Activated B cell treated with CpG ODN at 0.5 μM for 24 hours (primary cell): ENCODE measurements at regions not wholly inside any gene's neighbourhood (a gene's known extent, or its start where the extent isn't known, plus 50 kb on each side); places are given as distances from the start of the nearest gene placed in this dataset.

ENCODE experiments used
- ATAC-seq: fragments of 200-7000 bp; cut with Tn5 transposase; one replicate; pipeline ENCODE4 v1.10.0; 2021; ENCODE audit warnings: low read depth, mild to moderate bottlenecking, moderate library complexity
- CTCF ChIA-PET: fragments of 350-600 bp; sonication (Branson Sonifier 250); formaldehyde crosslinking; loops from one replicate; lab custom pipeline; 2021; ENCODE audit warnings: antibody characterized with exemption; lab: Charles Lee
- POLR2A ChIA-PET: fragments of 350-600 bp; sonication (Branson Sonifier 250); formaldehyde crosslinking; loops from one replicate; lab custom pipeline; 2021; ENCODE audit warnings: antibody characterized with exemption; lab: Charles Lee
- DNase-seq: peaks from one replicate; pipeline ENCODE4 v3.0.0; 2022
- H3K27ac Mint-ChIP-seq: one replicate; pipeline ENCODE4 v1.8.0; 2020; ENCODE audit warnings: mixed read lengths
- H3K27me3 Mint-ChIP-seq: one replicate; pipeline ENCODE4 v1.8.0; 2021; ENCODE audit warnings: mixed read lengths
- H3K36me3 Mint-ChIP-seq: one replicate; pipeline ENCODE4 v1.8.0; 2021; ENCODE audit warnings: low read depth, mixed read lengths
- H3K4me1 Mint-ChIP-seq: one replicate; pipeline ENCODE4 v1.8.0; 2021; ENCODE audit warnings: mixed read lengths
- H3K4me3 Mint-ChIP-seq: one replicate; pipeline ENCODE4 v1.8.0; 2020; ENCODE audit warnings: mild to moderate bottlenecking, mixed read lengths
- H3K9me3 Mint-ChIP-seq: one replicate; pipeline ENCODE4 v1.8.0; 2020; ENCODE audit warnings: mixed read lengths
- intact Hi-C: fragments of 100-400 bp; cut with micrococcal nuclease; formaldehyde crosslinking; loops from one replicate; pipeline ENCODE4 v1.15.1; 2024
- TF ChIP-seq, protein P1 (sequence below): fragments of 200-600 bp; IDR thresholded peaks from one replicate; pipeline ENCODE4 v1.8.0; 2022; ENCODE audit warnings: antibody characterized with exemption, mild to moderate bottlenecking

DNA sequence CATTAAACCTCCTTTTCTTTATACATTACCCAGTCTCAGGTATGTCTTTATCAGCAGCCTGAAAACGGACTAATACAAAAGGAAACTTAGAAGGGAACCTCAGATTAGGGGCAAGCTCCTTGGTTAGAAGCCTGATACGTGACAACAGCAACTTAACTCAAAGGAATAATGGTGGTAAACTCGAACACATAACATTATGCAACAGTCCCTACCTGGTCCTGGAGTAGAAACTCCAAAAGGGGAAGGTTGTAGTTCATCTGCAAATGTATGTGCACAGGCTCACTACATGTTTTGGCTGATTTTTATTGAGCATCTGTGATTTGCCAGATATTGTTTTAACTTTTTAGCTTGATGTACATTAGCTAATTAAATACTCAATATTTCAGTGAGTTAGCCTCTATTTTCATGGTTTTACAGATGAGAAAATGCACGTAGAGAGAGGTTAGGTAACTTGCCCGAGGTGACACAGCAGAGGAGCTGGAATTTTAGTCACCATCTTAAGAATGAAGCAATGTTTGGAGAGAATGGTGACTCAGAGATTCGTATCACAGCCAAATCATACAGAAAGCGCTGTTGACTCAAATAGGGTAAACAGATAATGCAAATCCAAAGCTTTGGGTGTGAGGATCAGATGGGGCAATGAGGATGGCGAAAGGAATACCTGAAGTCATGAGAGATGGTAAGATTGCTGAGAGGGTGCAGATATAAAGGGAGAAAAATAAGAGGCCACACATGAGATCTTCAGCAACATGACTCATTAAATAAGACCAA is 194.9 kb upstream of the RBFOX1 start:
- ATAC-seq (no peak), DNase-seq (no peak)
- Mint-ChIP-seq H3K27me3 (no peaks in the 10 kb centered on the region), H3K4me1 (no peaks in the 10 kb centered on the region), H3K4me3 (no peak overlapping the region), H3K27ac (no peak overlapping the region), H3K36me3 (no peaks in the 10 kb centered on the region), H3K9me3 (peaks cover 14% of the 10 kb centered on the region)
- intact Hi-C loops, result no loop called here
- CTCF ChIA-PET, result no interaction called here
- POLR2A ChIA-PET, result no interaction called here
- TF ChIP-seq, protein P1, sequence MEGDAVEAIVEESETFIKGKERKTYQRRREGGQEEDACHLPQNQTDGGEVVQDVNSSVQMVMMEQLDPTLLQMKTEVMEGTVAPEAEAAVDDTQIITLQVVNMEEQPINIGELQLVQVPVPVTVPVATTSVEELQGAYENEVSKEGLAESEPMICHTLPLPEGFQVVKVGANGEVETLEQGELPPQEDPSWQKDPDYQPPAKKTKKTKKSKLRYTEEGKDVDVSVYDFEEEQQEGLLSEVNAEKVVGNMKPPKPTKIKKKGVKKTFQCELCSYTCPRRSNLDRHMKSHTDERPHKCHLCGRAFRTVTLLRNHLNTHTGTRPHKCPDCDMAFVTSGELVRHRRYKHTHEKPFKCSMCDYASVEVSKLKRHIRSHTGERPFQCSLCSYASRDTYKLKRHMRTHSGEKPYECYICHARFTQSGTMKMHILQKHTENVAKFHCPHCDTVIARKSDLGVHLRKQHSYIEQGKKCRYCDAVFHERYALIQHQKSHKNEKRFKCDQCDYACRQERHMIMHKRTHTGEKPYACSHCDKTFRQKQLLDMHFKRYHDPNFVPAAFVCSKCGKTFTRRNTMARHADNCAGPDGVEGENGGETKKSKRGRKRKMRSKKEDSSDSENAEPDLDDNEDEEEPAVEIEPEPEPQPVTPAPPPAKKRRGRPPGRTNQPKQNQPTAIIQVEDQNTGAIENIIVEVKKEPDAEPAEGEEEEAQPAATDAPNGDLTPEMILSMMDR, result no peak

DNA sequence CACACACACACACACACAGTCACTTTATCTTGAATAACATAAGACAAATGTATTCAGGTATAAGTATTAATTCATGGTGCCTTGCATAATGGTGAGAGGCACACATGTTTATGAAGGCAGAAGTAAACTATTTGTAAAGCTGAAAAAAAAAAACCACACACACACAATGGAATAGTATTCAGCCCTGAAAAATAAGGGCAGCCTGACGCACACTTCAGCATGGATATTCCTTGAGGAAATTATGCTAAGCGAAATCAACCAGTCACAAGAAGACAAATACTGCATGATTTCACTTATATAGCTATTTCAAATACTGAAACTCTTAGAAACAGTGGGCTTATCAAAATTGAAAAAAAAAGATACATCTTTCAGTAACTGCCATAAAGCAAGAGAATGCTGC is 200.2 kb upstream of the RBFOX1 start:
- no peak for ATAC-seq
- CTCF ChIA-PET, result no interaction called here
- H3K4me1 Mint-ChIP-seq, result no peaks in the 10 kb centered on the region
- no peaks in the 10 kb centered on the region for H3K36me3 Mint-ChIP-seq
- H3K27me3 Mint-ChIP-seq, result no peaks in the 10 kb centered on the region
- intact Hi-C loops, result no loop called here
- H3K4me3 Mint-ChIP-seq, result no peak overlapping the region
- no peak overlapping the region for H3K27ac Mint-ChIP-seq
- POLR2A ChIA-PET, result no interaction called here
- TF ChIP-seq, protein P1, result no peak
- no peak for DNase-seq
- H3K9me3 Mint-ChIP-seq, result peaks cover 6% of the 10 kb centered on the region

DNA sequence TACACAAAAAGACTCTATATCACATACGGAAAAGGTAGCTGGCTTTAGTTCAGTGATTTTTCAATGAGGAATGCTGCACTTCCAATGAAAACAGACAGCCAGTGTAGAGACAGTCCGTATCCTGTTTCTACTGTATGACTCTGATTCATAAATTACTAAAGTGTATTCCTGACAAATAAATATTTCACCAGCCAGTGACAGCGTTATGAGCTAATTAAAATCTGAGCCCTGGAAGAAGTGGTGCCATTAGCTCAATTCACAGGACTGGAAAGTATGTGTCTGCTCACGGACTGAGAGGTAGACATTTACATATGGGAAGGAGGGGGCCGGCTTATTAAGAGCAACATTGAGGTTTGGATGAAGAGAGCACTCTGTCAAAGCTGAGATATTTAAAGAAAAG is 207.9 kb upstream of the RBFOX1 start:
- ATAC-seq, result no peak
- Mint-ChIP-seq H3K4me1 (no peaks in the 10 kb centered on the region), H3K27me3 (no peaks in the 10 kb centered on the region), H3K27ac (no peak overlapping the region), H3K36me3 (no peaks in the 10 kb centered on the region), H3K9me3 (peaks cover 2% of the 10 kb centered on the region), H3K4me3 (no peak overlapping the region)
- intact Hi-C loops, result no loop called here
- ChIA-PET CTCF (no interaction called here), POLR2A (no interaction called here)
- DNase-seq, result no peak
- TF ChIP-seq, protein P1, result no peak

DNA sequence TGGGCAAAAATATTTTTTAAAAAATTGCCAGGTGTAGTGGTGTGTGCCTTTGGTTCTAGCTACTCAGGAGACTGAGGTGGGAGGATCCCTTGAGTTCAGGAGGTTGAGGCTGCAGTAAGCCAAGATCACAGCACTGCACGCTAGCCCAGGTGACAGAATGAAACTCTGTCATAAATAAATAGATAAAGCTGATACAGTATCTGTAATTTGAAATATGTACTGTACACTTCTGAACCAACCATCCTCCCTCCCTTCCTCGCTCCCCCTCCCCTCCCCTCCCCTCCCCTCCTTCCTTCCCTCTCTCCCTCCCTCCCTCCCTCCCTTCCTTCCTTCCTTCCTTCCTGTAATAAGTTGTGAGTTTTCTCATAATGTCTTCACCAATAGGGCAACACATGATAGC is 208.4 kb upstream of the RBFOX1 start:
- DNase-seq (no peak), ATAC-seq (no peak)
- ChIA-PET POLR2A (no interaction called here), CTCF (no interaction called here)
- Mint-ChIP-seq H3K27ac (no peak overlapping the region), H3K9me3 (peaks cover 2% of the 10 kb centered on the region), H3K4me1 (no peaks in the 10 kb centered on the region), H3K36me3 (no peaks in the 10 kb centered on the region), H3K27me3 (no peaks in the 10 kb centered on the region), H3K4me3 (no peak overlapping the region)
- TF ChIP-seq, protein P1, result no peak
- intact Hi-C loops, result no loop called here

DNA sequence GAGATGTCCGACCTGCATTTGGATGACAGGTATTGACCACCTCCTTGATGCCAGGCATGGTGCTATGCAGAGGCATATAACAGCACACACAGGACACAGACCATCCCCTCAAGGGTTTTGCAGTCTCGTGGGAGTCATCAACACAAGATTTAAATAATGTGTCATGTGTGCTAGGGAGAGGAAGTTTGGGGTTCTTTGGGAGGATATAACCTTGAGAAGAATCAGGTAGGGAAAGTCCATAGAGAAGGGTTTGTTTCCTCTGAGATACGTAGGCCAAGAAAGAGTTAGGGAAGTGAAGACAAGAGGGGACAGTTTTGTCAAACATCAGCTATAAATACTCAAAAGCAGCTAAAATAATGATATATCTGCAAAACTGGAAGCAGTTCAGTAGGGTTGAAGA is 215.9 kb upstream of the RBFOX1 start:
- CTCF ChIA-PET, result no interaction called here
- Mint-ChIP-seq H3K4me3 (no peak overlapping the region), H3K27me3 (no peaks in the 10 kb centered on the region), H3K27ac (no peak overlapping the region), H3K4me1 (no peaks in the 10 kb centered on the region), H3K9me3 (no peaks in the 10 kb centered on the region), H3K36me3 (no peaks in the 10 kb centered on the region)
- ATAC-seq, result no peak
- intact Hi-C loops, result no loop called here
- DNase-seq, result no peak
- TF ChIP-seq, protein P1, result no peak
- POLR2A ChIA-PET, result no interaction called here
